Heart left ventricle (tissue), 13 donors: ENCODE measurements at regions not wholly inside any gene's neighbourhood (a gene's known extent, or its start where the extent isn't known, plus 50 kb on each side); places are given as distances from the start of the nearest gene placed in this dataset.

ENCODE experiments used
- CTCF ChIP-seq, 12 donors: fragments of 200-600 bp; sonication (generic) in 4 of 12; IDR thresholded peaks; one replicate each; pipeline versions ENCODE4 v1.5.0 to v1.8.0; 2018 to 2022; ENCODE audit warnings: antibody characterized with exemption in 12 of 12, mild to moderate bottlenecking in 5 of 12
- POLR2A ChIP-seq, 2 donors: fragments of 450-650 bp; IDR thresholded peaks; one replicate each; pipeline ENCODE4 v1.6.1; 2017; ENCODE audit warnings: antibody characterized with exemption in 2 of 2, mild to moderate bottlenecking in 2 of 2, moderate library complexity in 2 of 2
- donor health status: ischemic (EF 13 %, LVEDD 7.1; RV severe dilation, severe dysfunction).
- donor health status: DM: no; HTN: yes; CAD: no.
- donor health status: DM: no; HTN: no; CAD: no.
- donor health status: ischemic (EF 25% LVEDD 6.9; RV normal size, moderate dysfunction).
- donor health status: ischemic (EF 25% LVEDD 5.7; RV mildly dilated, moderate dysfunction).
- donor health status: ischemic (EF 35%, LVEDD 5.7; RV mildly dilated, moderate dysfunction).
- donor health status: nonischemic (EF 11% LVEDD 7.7; RV severe dilation, severe dysfunction).
- donor health status: DM: yes; HTN: yes; CAD: no.
- donor health status: PGD.
- donor health status: ischemic (EF 29% LVEDD 5.4; RV normal size, mild dysfunction).
- donor health status: nonischemic (EF 23%, LVEDD 6.1; RV moderate dilation, normal function).

- TF ChIP-seq CTCF (IDR thresholded peaks at IDR 0.05) (no peak), POLR2A (IDR thresholded peaks at IDR 0.05) (no peak)
Observed at GRCh38 chrY:16602146-16602545, 1277.9 kb downstream of the CDY2B start.
